ENCODE measurements at regions not wholly inside any gene's neighbourhood (a gene's known extent, or its start where the extent isn't known, plus 50 kb on each side); places are given as distances from the start of the nearest gene placed in this dataset.

GRCh38 chr18:70576276-70577022, 287.6 kb downstream of the SOCS6 start:
- TF ChIP-seq EP300 (IDR thresholded peaks at IDR 0.05) = no peak
- TF ChIP-seq, protein P1, sequence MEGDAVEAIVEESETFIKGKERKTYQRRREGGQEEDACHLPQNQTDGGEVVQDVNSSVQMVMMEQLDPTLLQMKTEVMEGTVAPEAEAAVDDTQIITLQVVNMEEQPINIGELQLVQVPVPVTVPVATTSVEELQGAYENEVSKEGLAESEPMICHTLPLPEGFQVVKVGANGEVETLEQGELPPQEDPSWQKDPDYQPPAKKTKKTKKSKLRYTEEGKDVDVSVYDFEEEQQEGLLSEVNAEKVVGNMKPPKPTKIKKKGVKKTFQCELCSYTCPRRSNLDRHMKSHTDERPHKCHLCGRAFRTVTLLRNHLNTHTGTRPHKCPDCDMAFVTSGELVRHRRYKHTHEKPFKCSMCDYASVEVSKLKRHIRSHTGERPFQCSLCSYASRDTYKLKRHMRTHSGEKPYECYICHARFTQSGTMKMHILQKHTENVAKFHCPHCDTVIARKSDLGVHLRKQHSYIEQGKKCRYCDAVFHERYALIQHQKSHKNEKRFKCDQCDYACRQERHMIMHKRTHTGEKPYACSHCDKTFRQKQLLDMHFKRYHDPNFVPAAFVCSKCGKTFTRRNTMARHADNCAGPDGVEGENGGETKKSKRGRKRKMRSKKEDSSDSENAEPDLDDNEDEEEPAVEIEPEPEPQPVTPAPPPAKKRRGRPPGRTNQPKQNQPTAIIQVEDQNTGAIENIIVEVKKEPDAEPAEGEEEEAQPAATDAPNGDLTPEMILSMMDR (IDR thresholded peaks at IDR 0.05) = no peak

Measured in tibial nerve (tissue), 4 donors.